RPMI8226 (cell line): ENCODE measurements at regions not wholly inside any gene's neighbourhood (a gene's known extent, or its start where the extent isn't known, plus 50 kb on each side); places are given as distances from the start of the nearest gene placed in this dataset.

Experiments
- DNase-seq: peaks from one replicate; pipeline ENCODE4 v3.0.0-alpha.2; 2015

- no peak for DNase-seq
Observed at GRCh38 chr5:86671536-86671935, 53.8 kb downstream of the COX7C start.

GRCh38 chr5:86674069-86674468 is 56.3 kb downstream of the COX7C start:
- no peak for DNase-seq

- no peak for DNase-seq
Observed at GRCh38 chr5:86675311-86675710, 57.6 kb downstream of the COX7C start.

GRCh38 chr5:86679529-86679928 is 61.8 kb downstream of the COX7C start:
- DNase-seq: peak; percentile 33

GRCh38 chr5:86679949-86680348 is 62.2 kb downstream of the COX7C start:
- DNase-seq: no peak

- no peak for DNase-seq
Observed at GRCh38 chr5:86684222-86684621, 66.5 kb downstream of the COX7C start.

- DNase-seq: no peak
Observed at GRCh38 chr5:86686046-86686445, 68.3 kb downstream of the COX7C start.

- no peak for DNase-seq
Observed at GRCh38 chr5:86688406-86688805, 70.7 kb downstream of the COX7C start.

- DNase-seq: no peak
Observed at GRCh38 chr5:86689103-86689729, 71.5 kb downstream of the COX7C start.

GRCh38 chr5:86709157-86709881 is 91.6 kb downstream of the COX7C start:
- DNase-seq: no peak

GRCh38 chr5:86716121-86716520 is 98.4 kb downstream of the COX7C start:
- no peak for DNase-seq

GRCh38 chr5:86731319-86732117 is 113.8 kb downstream of the COX7C start:
- peak; percentile 26 for DNase-seq

- no peak for DNase-seq
Observed at GRCh38 chr5:86735370-86735769, 117.6 kb downstream of the COX7C start.

- DNase-seq: no peak
Observed at GRCh38 chr5:86737579-86737978, 119.8 kb downstream of the COX7C start.

GRCh38 chr5:86748538-86749105 is 130.9 kb downstream of the COX7C start:
- no peak for DNase-seq

- no peak for DNase-seq
Observed at GRCh38 chr5:86749841-86750240, 132.1 kb downstream of the COX7C start.

- DNase-seq: no peak
Observed at GRCh38 chr5:86756839-86757238, 139.1 kb downstream of the COX7C start.

- no peak for DNase-seq
Observed at GRCh38 chr5:86757824-86758223, 140.1 kb downstream of the COX7C start.

- DNase-seq: no peak
Observed at GRCh38 chr5:86760661-86761060, 142.9 kb downstream of the COX7C start.

GRCh38 chr5:86763929-86764328 is 146.2 kb downstream of the COX7C start:
- no peak for DNase-seq

GRCh38 chr5:86765778-86766502 is 148.2 kb downstream of the COX7C start:
- no peak for DNase-seq

- no peak for DNase-seq
Observed at GRCh38 chr5:86768699-86769202, 151.0 kb downstream of the COX7C start.

GRCh38 chr5:86780018-86780417 is 162.3 kb downstream of the COX7C start:
- DNase-seq: no peak
